ENCODE measurements at regions not wholly inside any gene's neighbourhood (a gene's known extent, or its start where the extent isn't known, plus 50 kb on each side); places are given as distances from the start of the nearest gene placed in this dataset.

DNA sequence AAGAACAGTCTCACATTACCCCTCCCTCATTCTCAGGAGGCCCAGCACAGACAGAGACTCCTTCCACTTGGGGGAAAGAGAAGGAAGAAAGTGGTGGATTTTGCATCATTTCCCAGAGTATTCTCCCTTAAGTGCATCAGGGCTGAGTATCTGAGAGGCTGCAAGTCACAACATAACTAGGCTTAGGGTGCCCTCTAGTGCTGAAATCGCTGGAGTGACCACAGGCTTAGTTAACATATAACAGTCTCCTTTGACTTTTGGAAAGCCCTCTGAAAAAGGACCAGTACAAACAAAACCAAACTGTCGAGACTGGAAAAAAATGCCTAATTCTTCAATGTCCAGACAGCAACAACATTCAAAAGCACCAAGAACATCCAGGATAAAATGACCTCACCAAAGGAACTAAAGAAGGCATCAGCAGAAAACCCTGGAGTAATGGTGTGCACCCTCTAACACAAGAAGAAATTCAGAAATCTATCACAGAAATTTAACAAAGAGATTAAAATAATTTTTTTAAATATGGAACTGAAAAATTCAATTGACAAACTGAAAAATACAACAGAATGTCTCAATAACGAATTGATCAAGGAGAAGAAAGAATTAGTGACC, 412.3 kb downstream of the RPS29 start:
- no peak overlapping the region for H2AFZ ChIP-seq (ENCODE audit: insufficient read depth, low read depth, low read length, poor library complexity, severe bottlenecking)
- Mint-ChIP-seq H3K36me3 (no peaks in the 10 kb centered on the region), H3K4me3 (no peak overlapping the region), H3K27me3 (ENCODE audit: low read depth in 3 of 3) (peaks cover 0 to 5% (median 2%) of the 10 kb centered on the region in 3 donors), H3K4me1 (no peaks in the 10 kb centered on the region), H3K27ac (no peak overlapping the region), H3K9me3 (peaks cover 0 to 1% (median 0%) of the 10 kb centered on the region in 7 donors)
- H3K4me1 ChIP-seq (ENCODE audit: control insufficient read depth in 1 of 2, insufficient read depth in 2 of 2, low read length in 2 of 2), result no peaks in the 10 kb centered on the region
- no peaks in the 10 kb centered on the region for H3K27me3 ChIP-seq (ENCODE audit: control insufficient read depth in 2 of 2, insufficient read depth in 2 of 2, low read length in 2 of 2)
- no peak overlapping the region for H3K9ac ChIP-seq (ENCODE audit: insufficient read depth, low read length, poor library complexity, severe bottlenecking)
- H3K4me2 ChIP-seq (replicated peaks; ENCODE audit: extremely low read depth, low read length, poor library complexity, severe bottlenecking), result no peak overlapping the region
- TF ChIP-seq, protein P1, sequence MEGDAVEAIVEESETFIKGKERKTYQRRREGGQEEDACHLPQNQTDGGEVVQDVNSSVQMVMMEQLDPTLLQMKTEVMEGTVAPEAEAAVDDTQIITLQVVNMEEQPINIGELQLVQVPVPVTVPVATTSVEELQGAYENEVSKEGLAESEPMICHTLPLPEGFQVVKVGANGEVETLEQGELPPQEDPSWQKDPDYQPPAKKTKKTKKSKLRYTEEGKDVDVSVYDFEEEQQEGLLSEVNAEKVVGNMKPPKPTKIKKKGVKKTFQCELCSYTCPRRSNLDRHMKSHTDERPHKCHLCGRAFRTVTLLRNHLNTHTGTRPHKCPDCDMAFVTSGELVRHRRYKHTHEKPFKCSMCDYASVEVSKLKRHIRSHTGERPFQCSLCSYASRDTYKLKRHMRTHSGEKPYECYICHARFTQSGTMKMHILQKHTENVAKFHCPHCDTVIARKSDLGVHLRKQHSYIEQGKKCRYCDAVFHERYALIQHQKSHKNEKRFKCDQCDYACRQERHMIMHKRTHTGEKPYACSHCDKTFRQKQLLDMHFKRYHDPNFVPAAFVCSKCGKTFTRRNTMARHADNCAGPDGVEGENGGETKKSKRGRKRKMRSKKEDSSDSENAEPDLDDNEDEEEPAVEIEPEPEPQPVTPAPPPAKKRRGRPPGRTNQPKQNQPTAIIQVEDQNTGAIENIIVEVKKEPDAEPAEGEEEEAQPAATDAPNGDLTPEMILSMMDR (IDR thresholded peaks at IDR 0.05), result peak; percentile 18
- H3K4me3 ChIP-seq (replicated peaks in 1 of 3; ENCODE audit: low read depth in 2 of 3, low read length in 3 of 3), result no peak overlapping the region
- 0% methylated on average over 1 of the region's 3 CpGs for WGBS (ENCODE audit: insufficient coverage)
- H3K27ac ChIP-seq (ENCODE audit: low read depth in 1 of 2, low read length in 2 of 2), result no peak overlapping the region
- H3K36me3 ChIP-seq (replicated peaks in 1 of 2; ENCODE audit: control insufficient read depth in 1 of 2, insufficient read depth in 2 of 2, low read length in 2 of 2), result no peaks in the 10 kb centered on the region
- H4K20me1 ChIP-seq (ENCODE audit: insufficient read depth, low read length), result no peaks in the 10 kb centered on the region
- DNase-seq, result no peak
- H3K9me3 ChIP-seq (replicated peaks in 1 of 2; ENCODE audit: control insufficient read depth in 1 of 2, insufficient read depth in 1 of 2, low read length in 2 of 2), result no peaks in the 10 kb centered on the region
- intact Hi-C loops (cut with micrococcal nuclease), result no loop called here
- H3K79me2 ChIP-seq (ENCODE audit: insufficient read depth, low read length), result no peaks in the 10 kb centered on the region

DNA sequence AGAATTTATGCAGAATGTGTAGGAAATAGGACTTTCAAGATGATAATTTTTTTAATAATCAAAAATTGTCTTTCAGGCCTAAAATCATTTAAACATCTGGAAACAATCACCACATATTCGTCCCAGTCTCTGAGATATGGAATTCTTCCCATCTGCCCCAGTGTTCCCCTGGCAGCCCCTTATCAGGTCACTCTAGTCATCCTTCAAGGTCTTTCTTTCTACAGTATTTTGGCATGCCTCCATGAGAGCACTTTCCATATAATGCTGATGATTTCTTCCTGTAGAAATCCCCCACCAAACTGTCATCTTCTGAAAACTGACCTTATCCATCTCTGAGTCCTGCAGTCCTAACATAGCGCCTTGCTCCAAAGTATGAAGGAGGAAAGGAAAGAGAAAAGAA, 422.1 kb downstream of the RPS29 start:
- DNase-seq, result no peak
- no peaks in the 10 kb centered on the region for H3K4me1 ChIP-seq (ENCODE audit: control insufficient read depth in 1 of 2, insufficient read depth in 2 of 2, low read length in 2 of 2)
- no peaks in the 10 kb centered on the region for H3K27me3 ChIP-seq (ENCODE audit: control insufficient read depth in 2 of 2, insufficient read depth in 2 of 2, low read length in 2 of 2)
- H2AFZ ChIP-seq (ENCODE audit: insufficient read depth, low read depth, low read length, poor library complexity, severe bottlenecking), result no peak overlapping the region
- H3K79me2 ChIP-seq (ENCODE audit: insufficient read depth, low read length), result no peaks in the 10 kb centered on the region
- TF ChIP-seq, protein P1 (IDR thresholded peaks at IDR 0.05), result no peak
- H3K9me3 ChIP-seq (replicated peaks in 1 of 2; ENCODE audit: control insufficient read depth in 1 of 2, insufficient read depth in 1 of 2, low read length in 2 of 2), result no peaks in the 10 kb centered on the region
- Mint-ChIP-seq H3K4me1 (no peaks in the 10 kb centered on the region), H3K27me3 (ENCODE audit: low read depth in 3 of 3) (peaks cover 0 to 1% (median 0%) of the 10 kb centered on the region in 3 donors), H3K4me3 (no peak overlapping the region), H3K27ac (no peak overlapping the region), H3K36me3 (no peaks in the 10 kb centered on the region), H3K9me3 (no peaks in the 10 kb centered on the region)
- H3K4me3 ChIP-seq (replicated peaks in 1 of 3; ENCODE audit: low read depth in 2 of 3, low read length in 3 of 3), result no peak overlapping the region
- no peak overlapping the region for H3K4me2 ChIP-seq (replicated peaks; ENCODE audit: extremely low read depth, low read length, poor library complexity, severe bottlenecking)
- no peaks in the 10 kb centered on the region for H3K36me3 ChIP-seq (replicated peaks in 1 of 2; ENCODE audit: control insufficient read depth in 1 of 2, insufficient read depth in 2 of 2, low read length in 2 of 2)
- no peak overlapping the region for H3K27ac ChIP-seq (ENCODE audit: low read depth in 1 of 2, low read length in 2 of 2)
- intact Hi-C loops (cut with micrococcal nuclease), result no loop called here
- H3K9ac ChIP-seq (ENCODE audit: insufficient read depth, low read length, poor library complexity, severe bottlenecking), result no peak overlapping the region
- no peaks in the 10 kb centered on the region for H4K20me1 ChIP-seq (ENCODE audit: insufficient read depth, low read length)
- WGBS (ENCODE audit: insufficient coverage), result 90% methylated on average over 1 of the region's 2 CpGs
